ENCODE measurements at regions not wholly inside any gene's neighbourhood (a gene's known extent, or its start where the extent isn't known, plus 50 kb on each side); places are given as distances from the start of the nearest gene placed in this dataset.
"Not testable (repeated sequence)": the region's sequence is repeated elsewhere in the genome, so short reads cannot be mapped to it uniquely, and the experiment has no call there.

GRCh38 chr16:13718748-13719147, 201.2 kb upstream of the ERCC4 start:
- DNase-seq (ENCODE audit: low read depth) = no peak

DNA sequence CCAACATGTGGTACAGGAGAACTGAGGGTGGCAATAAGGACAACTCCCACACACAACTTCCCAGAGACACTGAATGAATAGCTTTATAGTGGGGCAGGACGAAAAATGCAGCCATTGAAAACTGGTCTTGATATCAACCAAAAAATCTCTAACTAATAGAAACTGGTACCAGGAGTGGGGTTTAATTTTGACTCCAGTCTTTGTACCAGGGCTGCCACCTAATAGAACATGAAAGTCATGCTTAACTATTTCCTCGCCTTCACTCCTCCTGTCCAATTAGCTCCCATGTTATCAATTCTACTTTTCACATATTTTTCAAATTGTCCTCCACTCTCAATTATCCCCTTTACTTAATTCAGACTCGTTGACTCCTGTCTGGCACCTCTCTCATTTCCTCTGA, 192.0 kb upstream of the ERCC4 start:
- DNase-seq (ENCODE audit: low read depth) = no peak

- DNase-seq (ENCODE audit: low read depth) = no peak
These were observed 186.4 kb upstream of the ERCC4 start for GRCh38 chr16:13733561-13733960.

DNA sequence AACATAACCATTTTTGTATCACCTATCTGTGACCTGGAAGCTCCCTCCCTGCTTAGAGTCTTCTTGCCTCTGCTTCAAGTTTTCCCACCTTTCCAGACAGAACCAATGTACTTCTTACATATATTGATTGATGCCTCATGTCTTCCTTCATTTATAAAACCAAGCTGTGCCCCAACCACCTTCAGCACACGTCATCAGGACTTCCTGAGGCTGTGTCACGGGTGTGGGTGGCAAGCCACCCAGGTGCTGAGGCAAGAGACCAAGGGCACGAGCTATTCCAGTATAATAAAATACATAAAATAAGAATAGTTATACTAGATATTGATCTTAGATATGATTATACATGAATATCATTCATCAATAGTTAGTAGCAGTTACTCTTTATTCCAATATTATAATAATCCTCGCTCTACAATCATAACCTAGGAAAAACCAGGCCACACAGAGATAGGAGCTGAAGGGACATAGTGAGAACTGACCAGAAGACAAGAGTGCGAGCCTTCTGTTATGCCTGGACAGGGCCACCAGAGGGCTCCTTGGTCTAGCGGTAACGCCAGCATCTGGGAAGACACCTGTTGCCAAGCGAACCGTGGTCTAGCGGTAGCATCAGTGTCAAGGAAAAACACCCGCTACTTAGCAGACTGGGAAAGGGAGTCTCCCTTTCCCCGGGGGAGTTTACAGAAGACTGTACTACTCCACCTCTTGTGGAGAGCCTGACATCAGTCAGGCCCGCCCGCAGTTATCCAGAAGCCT, 180.2 kb upstream of the ERCC4 start:
- DNase-seq (ENCODE audit: low read depth) = not testable (repeated sequence)

- DNase-seq (ENCODE audit: low read depth) = no peak
These were observed 177.0 kb upstream of the ERCC4 start for GRCh38 chr16:13742928-13743327.

GRCh38 chr16:13743571-13743970, 176.4 kb upstream of the ERCC4 start:
- no peak for DNase-seq (ENCODE audit: low read depth)

DNA sequence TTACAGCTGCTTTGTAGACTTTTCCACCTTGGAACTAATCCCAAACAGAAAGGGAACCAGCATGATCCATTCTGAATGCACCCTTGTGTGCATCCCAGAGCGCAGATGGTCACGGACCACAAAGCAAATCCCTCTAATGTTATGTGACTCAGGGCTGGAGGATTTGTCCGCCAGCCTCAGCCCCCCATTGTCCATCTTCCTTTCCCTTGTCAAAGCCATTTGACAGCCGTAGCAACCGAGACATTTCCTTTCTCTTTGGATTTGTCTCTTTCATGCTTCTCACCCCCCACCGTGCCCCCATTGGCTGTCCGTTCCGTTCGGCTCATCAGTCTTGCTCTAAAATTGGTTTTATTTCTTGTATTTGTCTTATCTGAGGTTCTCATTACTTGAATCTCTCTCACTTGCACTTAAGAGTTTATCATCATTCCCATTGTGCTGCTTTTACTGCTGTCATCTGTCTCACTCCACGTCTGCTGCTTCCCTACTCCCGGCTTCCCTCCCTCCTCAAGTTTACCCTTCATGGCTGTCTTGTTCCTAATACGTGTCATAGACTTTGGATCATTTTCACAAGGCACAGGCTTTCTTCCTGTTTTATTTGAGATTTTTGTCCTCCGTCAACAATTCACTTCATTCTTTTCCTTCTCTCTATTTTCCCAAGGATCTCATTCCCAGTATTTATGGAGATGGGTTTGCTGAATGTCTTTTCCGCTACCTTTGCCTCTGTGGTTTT, 163.4 kb upstream of the ERCC4 start:
- no peak for DNase-seq (ENCODE audit: low read depth)

DNA sequence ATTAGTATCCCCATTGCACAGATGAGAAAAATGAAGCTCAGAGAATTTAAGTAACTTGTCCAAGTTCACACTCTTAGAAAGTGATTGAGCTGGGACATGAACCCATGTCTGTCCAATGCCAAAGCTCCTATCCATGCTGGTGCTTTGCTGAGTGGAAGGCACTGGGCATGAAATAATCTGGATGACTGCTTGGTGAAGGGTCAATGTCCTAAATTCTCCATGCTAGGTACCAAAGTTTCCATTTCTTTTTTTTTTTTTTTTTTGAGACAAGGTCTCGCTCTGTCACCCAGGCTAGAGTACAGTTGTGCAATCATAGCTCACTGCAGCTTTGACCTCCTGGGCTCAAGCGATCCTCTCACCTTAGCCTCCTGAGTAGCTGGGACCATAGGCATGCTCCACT, 153.6 kb upstream of the ERCC4 start:
- no peak for DNase-seq (ENCODE audit: low read depth)

GRCh38 chr16:13767215-13767614, 152.7 kb upstream of the ERCC4 start:
- DNase-seq (ENCODE audit: low read depth) = no peak

- no peak for DNase-seq (ENCODE audit: low read depth)
These were observed 151.5 kb upstream of the ERCC4 start for GRCh38 chr16:13768471-13768870.

DNA sequence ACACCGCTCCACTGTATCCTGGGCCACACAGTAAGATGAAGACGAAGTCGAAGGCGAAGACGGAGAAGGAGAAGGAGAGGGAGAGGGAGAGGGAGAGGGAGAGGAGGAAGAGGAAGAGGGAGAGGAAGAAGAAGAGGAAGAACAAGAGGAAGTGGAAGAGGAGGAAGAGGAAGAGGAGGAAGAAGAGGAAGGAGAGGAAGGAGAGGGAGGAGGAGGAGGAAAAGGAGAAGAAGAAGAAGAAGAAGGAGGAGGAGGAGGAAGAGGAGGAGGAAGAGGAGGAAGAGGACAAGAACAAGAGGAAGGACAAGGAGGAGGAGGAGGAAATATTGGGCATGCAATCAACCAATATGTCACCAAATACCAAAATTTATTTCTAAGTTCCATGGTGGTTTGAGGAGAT, 149.5 kb upstream of the ERCC4 start:
- DNase-seq (ENCODE audit: low read depth) = no peak

DNA sequence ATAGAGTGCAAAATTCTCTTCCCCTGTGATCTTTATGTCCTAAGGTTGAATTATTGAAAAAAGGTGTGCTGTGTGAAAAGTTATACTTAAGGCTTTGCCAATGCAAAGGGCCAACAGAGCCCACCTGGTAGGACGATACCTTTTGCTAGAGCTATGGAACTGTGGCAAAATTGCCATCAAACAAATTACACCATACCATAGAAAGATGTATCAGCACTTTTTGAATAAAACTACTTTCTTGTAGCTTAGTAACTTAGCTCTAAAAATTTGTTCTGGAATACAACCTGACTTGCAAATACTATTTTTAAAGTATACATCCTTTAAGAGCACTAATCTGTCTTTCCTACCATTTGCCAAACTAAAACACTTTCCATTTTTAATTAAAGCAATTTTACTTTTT, 147.2 kb upstream of the ERCC4 start:
- no peak for DNase-seq (ENCODE audit: low read depth)

DNA sequence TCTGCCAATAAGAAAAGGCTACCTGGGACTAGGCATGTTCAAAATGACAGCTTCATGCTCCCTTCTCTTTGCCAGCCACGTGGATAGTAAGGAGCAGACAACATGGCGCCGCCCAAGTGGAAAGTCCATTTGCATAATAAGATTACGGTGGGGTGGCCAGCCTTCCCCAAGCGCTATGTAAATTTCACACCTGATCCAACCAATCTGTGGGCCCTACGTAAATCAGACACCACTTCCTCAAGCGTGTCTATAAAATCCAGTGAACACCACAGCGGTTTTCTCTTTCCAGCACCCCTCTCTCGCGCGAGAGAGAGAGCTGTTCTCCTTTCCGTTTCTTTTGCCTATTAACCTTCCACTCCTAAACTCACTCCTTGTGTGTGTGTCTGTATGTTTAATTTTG, 140.3 kb upstream of the ERCC4 start:
- DNase-seq (ENCODE audit: low read depth) = no peak

DNA sequence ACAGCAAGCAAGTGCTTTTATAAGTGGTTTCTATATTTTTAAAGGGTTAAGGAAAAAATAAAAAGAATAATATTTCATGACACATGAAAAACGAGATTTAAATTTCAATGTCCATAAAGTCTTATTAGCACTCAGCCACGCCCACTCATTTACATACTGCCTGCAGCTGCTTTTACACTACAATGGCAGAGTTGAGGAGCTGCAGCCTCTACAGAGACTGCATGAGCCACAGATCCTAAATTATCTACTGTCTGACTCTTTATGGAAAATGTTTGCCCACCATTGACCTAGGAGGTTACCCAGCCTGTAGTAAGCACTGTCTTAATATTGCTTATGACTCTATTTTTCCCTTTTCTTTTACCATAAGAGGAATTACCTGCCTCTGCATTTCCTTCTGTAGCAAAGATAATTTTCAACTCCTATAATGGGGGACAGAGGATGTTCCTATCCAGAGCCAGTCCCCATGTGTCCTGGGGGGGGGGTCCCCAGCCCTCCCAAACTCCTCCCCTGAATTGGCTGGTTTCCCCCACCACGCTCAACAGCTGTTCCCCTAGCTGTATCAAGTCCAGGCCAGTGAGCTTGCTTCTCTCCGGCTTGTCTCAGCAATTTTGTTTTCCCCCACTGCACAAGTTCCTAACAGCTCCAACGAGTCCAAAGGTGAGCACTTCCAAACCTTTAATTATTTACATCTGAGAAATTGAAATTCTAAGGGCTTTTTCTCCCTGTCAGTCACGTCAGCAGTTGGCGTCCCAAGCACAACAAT, 139.4 kb upstream of the ERCC4 start:
- DNase-seq (ENCODE audit: low read depth) = no peak

- DNase-seq (ENCODE audit: low read depth) = no peak
These were observed 138.8 kb upstream of the ERCC4 start for GRCh38 chr16:13781169-13781564.

DNA sequence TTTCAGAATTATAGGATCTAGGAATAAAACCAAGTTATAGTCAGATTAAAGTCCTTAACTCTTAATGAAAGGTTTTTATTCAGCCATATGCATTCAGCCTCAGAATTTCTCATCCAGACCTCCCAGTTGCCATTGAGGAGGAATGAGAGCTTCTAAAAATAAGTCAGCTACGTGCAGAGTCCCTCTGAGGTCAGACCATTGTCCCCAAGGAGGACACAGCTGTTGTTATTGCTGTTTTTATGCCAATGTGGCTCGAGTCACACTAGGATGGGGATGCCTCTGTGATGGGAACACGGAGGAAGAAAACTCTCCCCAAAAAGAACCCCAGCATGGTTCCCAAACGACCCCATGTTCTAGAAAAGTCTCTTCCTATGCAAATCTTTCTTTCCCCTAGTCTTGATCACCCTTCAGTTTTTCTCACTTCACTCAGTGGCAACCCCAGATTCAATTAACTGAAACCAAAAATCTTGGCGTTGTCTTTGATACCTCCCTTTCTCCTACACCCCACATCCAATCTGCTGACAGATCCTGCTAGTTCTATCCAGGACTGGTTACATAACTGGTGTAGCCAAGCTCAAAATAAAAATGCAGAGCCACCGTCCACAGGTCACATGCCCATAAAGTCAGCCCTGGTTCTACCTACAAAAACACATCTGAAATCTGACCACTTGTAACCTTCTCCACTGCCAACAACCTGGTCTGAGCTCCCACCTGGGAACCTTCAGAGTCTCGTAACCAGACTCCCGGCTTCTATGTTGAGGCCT, 138.2 kb upstream of the ERCC4 start:
- DNase-seq (ENCODE audit: low read depth) = no peak

- DNase-seq (ENCODE audit: low read depth) = no peak
These were observed 128.9 kb upstream of the ERCC4 start for GRCh38 chr16:13791095-13791494.

DNA sequence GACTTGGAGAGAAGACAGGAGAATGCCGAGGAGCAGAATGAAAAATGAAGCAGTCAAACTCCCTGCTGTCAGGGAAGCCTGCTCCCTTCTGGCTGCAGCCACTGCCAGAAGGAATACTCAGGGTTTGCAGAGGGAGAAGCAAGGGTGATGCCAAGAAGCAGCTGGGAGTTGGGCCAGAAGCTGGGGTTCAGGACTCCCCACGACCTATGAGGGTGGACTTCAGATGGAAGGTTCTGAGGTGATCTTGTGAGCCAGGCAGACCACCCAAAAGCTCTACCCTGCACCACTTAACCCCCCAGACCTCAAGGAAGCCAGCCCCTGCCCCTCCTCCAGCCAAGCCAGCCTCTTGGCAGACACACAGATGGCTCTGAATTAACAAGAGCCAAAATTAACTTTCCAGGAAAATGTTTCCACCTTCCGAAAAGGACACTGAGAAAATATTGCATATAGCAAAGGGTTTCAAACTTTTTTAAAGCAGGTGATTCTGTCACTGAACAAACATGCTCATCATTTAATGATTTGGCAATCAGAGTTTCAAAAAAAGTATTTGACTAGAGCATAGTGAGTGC, 126.0 kb upstream of the ERCC4 start:
- no peak for DNase-seq (ENCODE audit: low read depth)

DNA sequence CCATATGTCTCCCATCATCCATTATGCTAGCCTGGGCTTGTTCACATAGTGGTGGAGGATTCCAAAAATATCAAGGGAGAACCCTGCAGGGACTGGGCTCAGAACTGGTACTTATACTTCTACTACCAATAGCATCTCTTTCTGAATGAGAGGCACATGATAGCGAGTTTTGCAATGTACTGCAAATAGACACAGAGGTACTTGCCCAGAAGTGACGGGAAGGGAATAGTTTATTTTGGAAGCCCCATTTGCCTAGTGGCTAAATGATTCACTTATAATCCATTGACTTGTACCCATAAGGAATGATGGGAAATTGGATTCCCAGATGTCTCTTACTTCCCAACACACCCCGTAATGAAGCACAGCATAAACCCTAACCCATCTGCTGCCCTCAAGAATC, 124.8 kb upstream of the ERCC4 start:
- DNase-seq (ENCODE audit: low read depth) = no peak

GRCh38 chr16:13797718-13798117, 122.2 kb upstream of the ERCC4 start:
- DNase-seq (ENCODE audit: low read depth) = no peak

GRCh38 chr16:13798211-13798610, 121.7 kb upstream of the ERCC4 start:
- no peak for DNase-seq (ENCODE audit: low read depth)

DNA sequence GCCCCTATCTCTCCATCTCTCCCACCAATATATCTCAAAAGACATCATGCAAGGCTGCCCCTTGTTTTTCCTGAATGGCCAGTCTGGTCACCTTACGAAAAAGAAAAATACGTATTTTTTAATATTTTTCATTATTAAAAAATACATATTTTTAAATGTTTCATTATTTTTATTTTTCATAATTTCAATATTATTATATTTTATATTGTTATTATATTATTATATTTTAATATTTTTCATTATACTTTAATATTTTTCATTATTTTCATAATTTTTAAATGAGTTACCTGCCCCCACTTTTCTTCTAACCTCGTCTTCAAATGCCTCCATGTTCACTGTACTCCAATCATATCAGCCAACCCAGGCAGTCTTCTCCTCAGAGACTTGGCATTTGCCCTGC, 116.0 kb upstream of the ERCC4 start:
- DNase-seq (ENCODE audit: low read depth) = no peak
